ENCODE measurements at regions not wholly inside any gene's neighbourhood (a gene's known extent, or its start where the extent isn't known, plus 50 kb on each side); places are given as distances from the start of the nearest gene placed in this dataset.
A peak's percentile ranks its signal among the peaks of the same experiment; 100 is the strongest.

- TF ChIP-seq SAP30 (IDR thresholded peaks at IDR 0.05; ENCODE audit: insufficient read depth, insufficient replicate concordance, low read length), result no peak
- no peak for TF ChIP-seq JUN (IDR thresholded peaks at IDR 0.05; ENCODE audit: low read depth, low read length)
- peak; percentile 80; the same call in 1 of the 2 replicates for TF ChIP-seq SP1 (IDR thresholded peaks at IDR 0.05; ENCODE audit: low read depth, low read length)
- no peak for TF ChIP-seq SIRT6 (IDR thresholded peaks at IDR 0.05; ENCODE audit: low read length)
- no peak for TF ChIP-seq PHF8 (conservative IDR thresholded peaks at IDR 0.05; ENCODE audit: low read depth, low read length)
- TF ChIP-seq RNF2 (IDR thresholded peaks at IDR 0.05; ENCODE audit: borderline replicate concordance, low read depth, low read length, missing control alignments, poor library complexity, severe bottlenecking), result no peak
- TF ChIP-seq NANOG (IDR thresholded peaks at IDR 0.05; ENCODE audit: insufficient read depth, low read depth, low read length, poor library complexity, severe bottlenecking), result peak; percentile 84
- TF ChIP-seq HDAC2 (IDR thresholded peaks at IDR 0.05; ENCODE audit: borderline replicate concordance in 1 of 2, low read depth in 2 of 2, low read length in 2 of 2), result peak; percentile 53 to 54; a peak in 2 of 4 replicates
- TF ChIP-seq POU5F1 (IDR thresholded peaks at IDR 0.05; ENCODE audit: low read depth, low read length), result peak; percentile 85
- TF ChIP-seq EGR1 (IDR thresholded peaks at IDR 0.05; ENCODE audit: borderline replicate concordance, low read depth, low read length), result peak; percentile 41
- TF ChIP-seq CHD2 (IDR thresholded peaks at IDR 0.05; ENCODE audit: low read length), result peak; percentile 38; the same call in 1 of the 2 replicates
- TF ChIP-seq TBP (IDR thresholded peaks at IDR 0.05; ENCODE audit: low read depth, low read length), result no peak
- peak in 1 of 2 experiments; percentile 71; a peak in 1 of 3 replicates for TF ChIP-seq EP300 (IDR thresholded peaks at IDR 0.05; ENCODE audit: borderline replicate concordance in 1 of 2, low read depth in 2 of 2, low read length in 2 of 2)
- 0 out of 2 replicates have a peak, but pooled peaks have one; percentile 67 for TF ChIP-seq KDM1A (IDR thresholded peaks at IDR 0.05; ENCODE audit: borderline replicate concordance, low read length)
- no peak for TF ChIP-seq EZH2 (IDR thresholded peaks at IDR 0.05; ENCODE audit: low read depth, low read length, severe bottlenecking)
- TF ChIP-seq RFX5 (IDR thresholded peaks at IDR 0.05; ENCODE audit: borderline replicate concordance, low read depth, low read length), result no peak
- no peak for TF ChIP-seq SIX5 (IDR thresholded peaks at IDR 0.05; ENCODE audit: low read depth, low read length)
- no peak for TF ChIP-seq GABPA (IDR thresholded peaks at IDR 0.05; ENCODE audit: borderline replicate concordance, insufficient read depth, low read length)
- TF ChIP-seq MAX (IDR thresholded peaks at IDR 0.05), result no peak
- no peak for TF ChIP-seq CBX5 (IDR thresholded peaks at IDR 0.05; ENCODE audit: low read depth, low read length)
- no peak for TF ChIP-seq SP4 (IDR thresholded peaks at IDR 0.05; ENCODE audit: low read length)
- TF ChIP-seq POLR2A (IDR thresholded peaks at IDR 0.05; ENCODE audit: control extremely low read depth in 1 of 2, low read depth in 2 of 2, low read length in 2 of 2), result peak in 1 of 2 experiments; percentile 8; a peak in 1 of 3 replicates
Measured at GRCh38 chr2:64276417-64277095, 132.3 kb upstream of the PELI1 start (continued).

All from H1 (cell line).